OCI-LY7 (cell line): ENCODE measurements at regions not wholly inside any gene's neighbourhood (a gene's known extent, or its start where the extent isn't known, plus 50 kb on each side); places are given as distances from the start of the nearest gene placed in this dataset.

ENCODE experiments used
- BruUV-seq: library from RNA; stranded (reverse); fragments of 400-500 nt; replicated peaks from 2 replicates; lab custom pipeline; 2021; lab: Mats Ljungman, UMichigan
- CTCF ChIA-PET: fragments of 300-600 bp; sonication (Branson Sonifier 250); formaldehyde crosslinking; loops from one replicate; lab custom pipeline; 2022; ENCODE audit warnings: antibody characterized with exemption; ENCODE audit not compliant: unreplicated experiment; lab: Charles Lee
- POLR2A ChIA-PET: fragments of 300-600 bp; sonication (Branson Sonifier 250); formaldehyde crosslinking; loops from one replicate; lab custom pipeline; 2022; ENCODE audit warnings: antibody characterized with exemption; lab: Charles Lee
- DNase-seq: peaks from one replicate; pipeline ENCODE4 v3.0.0-alpha.2; 2015; ENCODE audit warnings: low spot score
- H2AFZ ChIP-seq: fragments of 200-600 bp; sonication (generic), shearing (Covaris generic); 2 replicates; pipeline ENCODE4 v1.6.1; 2014; ENCODE audit warnings: mild to moderate bottlenecking, antibody characterized with exemption, low read length, moderate library complexity
- H3K27ac ChIP-seq: fragments of 200-600 bp; sonication (generic); 2 replicates; pipeline ENCODE4 v1.5.1; 2014; ENCODE audit warnings: mixed run types, low read depth, mild to moderate bottlenecking, moderate library complexity, low read length, inconsistent platforms; ENCODE audit not compliant: poor library complexity, severe bottlenecking
- H3K36me3 ChIP-seq: fragments of 200-600 bp; sonication (generic); 2 replicates; pipeline ENCODE4 v1.6.1; 2014; ENCODE audit warnings: mild to moderate bottlenecking, antibody characterized with exemption, low read length, moderate library complexity, mixed read lengths; ENCODE audit not compliant: insufficient read depth
- H3K4me1 ChIP-seq: fragments of 200-600 bp; sonication (generic); 2 replicates; pipeline ENCODE4 v1.5.1; 2014; ENCODE audit warnings: mild to moderate bottlenecking, low read length; ENCODE audit not compliant: insufficient read depth, poor library complexity, severe bottlenecking
- H3K4me2 ChIP-seq: fragments of 200-600 bp; sonication (generic); 2 replicates; pipeline ENCODE4 v1.6.1; 2014; ENCODE audit warnings: mild to moderate bottlenecking, low read length
- H3K4me3 ChIP-seq: fragments of 200-600 bp; sonication (generic); 2 replicates; pipeline ENCODE4 v1.5.1; 2014; ENCODE audit warnings: mild to moderate bottlenecking, low read depth, low read length; ENCODE audit not compliant: poor library complexity, severe bottlenecking
- H3K79me2 ChIP-seq: fragments of 200-600 bp; sonication (generic); 2 replicates; pipeline ENCODE4 v1.6.1; 2016; ENCODE audit warnings: low read depth, mild to moderate bottlenecking, low read length, moderate library complexity, mixed read lengths; ENCODE audit not compliant: insufficient read depth
- H3K9me2 ChIP-seq: fragments of 200-600 bp; sonication (generic); 2 replicates; pipeline ENCODE4 v1.6.1; 2016; ENCODE audit warnings: mild to moderate bottlenecking, low read length, mixed read lengths; ENCODE audit not compliant: insufficient read depth
- H3K9me3 ChIP-seq: fragments of 200-600 bp; sonication (generic); 2 replicates; pipeline ENCODE4 v1.6.1; 2014; ENCODE audit warnings: mild to moderate bottlenecking, mixed run types, low read length, mixed read lengths
- H4K20me1 ChIP-seq: fragments of 200-600 bp; sonication (generic); 2 replicates; pipeline ENCODE4 v1.6.1; 2014; ENCODE audit warnings: mild to moderate bottlenecking, antibody characterized with exemption, low read length, moderate library complexity, mixed read lengths; ENCODE audit not compliant: insufficient read depth
- CTCF ChIP-seq: fragments of 200-600 bp; sonication (generic); conservative IDR thresholded peaks from 2 replicates; pipeline ENCODE4 v1.5.1; 2014; ENCODE audit warnings: mild to moderate bottlenecking, antibody characterized with exemption, low read length, moderate library complexity, mixed read lengths
- EZH2phosphoT487 ChIP-seq: fragments of 200-600 bp; sonication (generic); IDR thresholded peaks from 2 replicates; pipeline ENCODE4 v1.6.1; 2018; ENCODE audit warnings: low read depth, borderline replicate concordance, mild to moderate bottlenecking, mixed run types, antibody characterized with exemption, low read length, moderate library complexity, mixed read lengths
- intact Hi-C: fragments of 100-400 bp; cut with micrococcal nuclease; formaldehyde crosslinking; loops from one replicate; pipeline ENCODE4 v1.10.0; 2022; ENCODE audit not compliant: unreplicated experiment

GRCh38 chr20:46811224-46812084 lies 83.2 kb upstream of the EYA2 start:
- Histone ChIP-seq H3K9me3 (no peaks in the 10 kb centered on the region), H3K36me3 (no peaks in the 10 kb centered on the region), H3K27ac (no peak overlapping the region), H3K9me2 (no peaks in the 10 kb centered on the region), H3K4me1 (no peaks in the 10 kb centered on the region), H2AFZ (no peak overlapping the region), H3K4me2 (no peak overlapping the region), H4K20me1 (no peaks in the 10 kb centered on the region), H3K79me2 (no peaks in the 10 kb centered on the region), H3K4me3 (no peak overlapping the region)
- DNase-seq: no peak
- intact Hi-C loops: no loop called here
- no TSS peak for BruUV-seq
- ChIA-PET CTCF (no interaction called here), POLR2A (no interaction called here)
- TF ChIP-seq CTCF (no peak), EZH2phosphoT487 (no peak)

- Histone ChIP-seq H3K4me2 (no peak overlapping the region), H3K79me2 (no peaks in the 10 kb centered on the region), H3K9me3 (no peaks in the 10 kb centered on the region), H4K20me1 (no peaks in the 10 kb centered on the region), H3K4me3 (no peak overlapping the region), H3K9me2 (no peaks in the 10 kb centered on the region), H3K36me3 (no peaks in the 10 kb centered on the region), H3K4me1 (no peaks in the 10 kb centered on the region), H2AFZ (0 out of 2 replicates have a peak overlapping the region, but pooled peaks have one; percentile 4), H3K27ac (no peak overlapping the region)
- intact Hi-C loops: no loop called here
- CTCF ChIA-PET: no interaction called here
- TF ChIP-seq CTCF: no peak
- no peak for TF ChIP-seq EZH2phosphoT487
- no TSS peak for BruUV-seq
- no peak for DNase-seq
- POLR2A ChIA-PET: no interaction called here
Observed at GRCh38 chr20:46814366-46815232, 80.0 kb upstream of the EYA2 start.

GRCh38 chr20:46816097-46816496 lies 78.5 kb upstream of the EYA2 start:
- Histone ChIP-seq H3K4me3 (no peak overlapping the region), H3K9me2 (no peaks in the 10 kb centered on the region), H3K4me1 (no peaks in the 10 kb centered on the region), H2AFZ (no peak overlapping the region), H3K79me2 (no peaks in the 10 kb centered on the region), H4K20me1 (no peaks in the 10 kb centered on the region), H3K36me3 (no peaks in the 10 kb centered on the region), H3K9me3 (no peaks in the 10 kb centered on the region), H3K27ac (no peak overlapping the region), H3K4me2 (no peak overlapping the region)
- POLR2A ChIA-PET: no interaction called here
- intact Hi-C loops: no loop called here
- CTCF ChIA-PET: no interaction called here
- no peak for DNase-seq
- TF ChIP-seq CTCF: no peak
- BruUV-seq: no TSS peak
